ENCODE measurements at regions not wholly inside any gene's neighbourhood (a gene's known extent, or its start where the extent isn't known, plus 50 kb on each side); places are given as distances from the start of the nearest gene placed in this dataset.

GRCh38 chr4:97235521-97235920 lies 907.8 kb downstream of the STPG2 start:
- Histone ChIP-seq H3K27me3 (ENCODE audit: control insufficient read depth, insufficient read depth, low read length) (no peaks in the 10 kb centered on the region), H3K4me3 (ENCODE audit: low read depth in 2 of 2, low read length in 2 of 2) (no peak overlapping the region), H3K36me3 (ENCODE audit: control insufficient read depth, insufficient read depth, low read length) (no peaks in the 10 kb centered on the region), H3K4me1 (ENCODE audit: control insufficient read depth, insufficient read depth, low read length) (no peaks in the 10 kb centered on the region), H3K9me3 (ENCODE audit: control insufficient read depth, insufficient read depth, low read depth, low read length) (no peaks in the 10 kb centered on the region), H3K27ac (ENCODE audit: low read length) (no peak overlapping the region)
- ATAC-seq (no peak), DNase-seq (ENCODE audit: low read depth, low spot score) (no peak)
- no TSS peak for BruUV-seq (replicated peaks)
- CTCF ChIA-PET: no interaction called here
- TF ChIP-seq REST (IDR thresholded peaks at IDR 0.05; ENCODE audit: insufficient read depth in 1 of 2, low read depth in 2 of 2, low read length in 1 of 2) (no peak), TCF7L2 (IDR thresholded peaks at IDR 0.05; ENCODE audit: low read depth, low read length) (no peak), POLR2AphosphoS5 (IDR thresholded peaks at IDR 0.05; ENCODE audit: low read depth, low read length) (no peak), SIN3A (IDR thresholded peaks at IDR 0.05; ENCODE audit: borderline replicate concordance, insufficient read depth, low read depth, low read length) (no peak), CTCF (IDR thresholded peaks at IDR 0.05) (no peak)
- POLR2A ChIA-PET: no interaction called here
- intact Hi-C loops (cut with micrococcal nuclease; ENCODE audit: unreplicated experiment): no loop called here
- in situ Hi-C loops (cut with HindIII; ENCODE audit: low pct_unique_long_range_greater_than_20kb, low sequenced_read_pairs): no loop called here

GRCh38 chr4:97238956-97239666 lies 904.2 kb downstream of the STPG2 start:
- CTCF ChIA-PET: no interaction called here
- no TSS peak for BruUV-seq (replicated peaks)
- H3K4me1 ChIP-seq (ENCODE audit: control insufficient read depth, insufficient read depth, low read length): no peaks in the 10 kb centered on the region
- in situ Hi-C loops (cut with HindIII; ENCODE audit: low pct_unique_long_range_greater_than_20kb, low sequenced_read_pairs): no loop called here
- POLR2A ChIA-PET: no interaction called here
- H3K27ac ChIP-seq (ENCODE audit: low read length): no peak overlapping the region
- DNase-seq (ENCODE audit: low read depth, low spot score) (no peak), ATAC-seq (no peak)
- H3K4me3 ChIP-seq (ENCODE audit: low read depth in 2 of 2, low read length in 2 of 2): no peak overlapping the region
- H3K9me3 ChIP-seq (ENCODE audit: control insufficient read depth, insufficient read depth, low read depth, low read length): no peaks in the 10 kb centered on the region
- H3K27me3 ChIP-seq (ENCODE audit: control insufficient read depth, insufficient read depth, low read length): no peaks in the 10 kb centered on the region
- TF ChIP-seq SIN3A (IDR thresholded peaks at IDR 0.05; ENCODE audit: borderline replicate concordance, insufficient read depth, low read depth, low read length): no peak
- no peak for TF ChIP-seq REST (IDR thresholded peaks at IDR 0.05; ENCODE audit: insufficient read depth in 1 of 2, low read depth in 2 of 2, low read length in 1 of 2)
- no peak for TF ChIP-seq TCF7L2 (IDR thresholded peaks at IDR 0.05; ENCODE audit: low read depth, low read length)
- TF ChIP-seq POLR2AphosphoS5 (IDR thresholded peaks at IDR 0.05; ENCODE audit: low read depth, low read length): no peak
- TF ChIP-seq CTCF (IDR thresholded peaks at IDR 0.05): no peak
- no peaks in the 10 kb centered on the region for H3K36me3 ChIP-seq (ENCODE audit: control insufficient read depth, insufficient read depth, low read length)
- intact Hi-C loops (cut with micrococcal nuclease; ENCODE audit: unreplicated experiment): no loop called here

Data from Panc1 (cell line).